GM12872 (cell line): ENCODE measurements at regions not wholly inside any gene's neighbourhood (a gene's known extent, or its start where the extent isn't known, plus 50 kb on each side); places are given as distances from the start of the nearest gene placed in this dataset.

Experiments
- TF ChIP-seq, protein P1 (sequence below): IDR thresholded peaks from 3 replicates; pipeline ENCODE4 v1.5.1; 2011; ENCODE audit warnings: low read depth, mild to moderate bottlenecking, low read length, moderate library complexity; ENCODE audit not compliant: insufficient read depth

DNA sequence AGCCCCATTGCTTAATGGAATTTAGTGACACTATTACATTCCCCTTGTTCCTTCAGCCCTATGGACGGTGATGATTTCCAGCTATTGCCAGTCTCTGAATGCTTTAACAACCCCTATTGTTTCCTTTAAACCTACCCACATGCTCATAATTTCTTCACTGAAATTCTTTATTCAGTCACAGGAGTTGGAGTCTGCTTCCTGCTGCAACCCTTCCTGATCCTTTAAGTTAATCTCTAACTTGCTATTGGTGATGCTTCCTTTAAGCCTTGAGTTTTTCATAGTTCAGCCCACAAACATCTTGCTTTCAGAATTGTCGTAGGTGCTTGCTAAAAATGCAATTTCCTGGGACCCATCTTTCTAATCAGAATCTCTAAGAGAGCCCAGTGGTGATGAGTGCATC is 66.3 kb upstream of the TNFAIP3 start:
- TF ChIP-seq, protein P1, sequence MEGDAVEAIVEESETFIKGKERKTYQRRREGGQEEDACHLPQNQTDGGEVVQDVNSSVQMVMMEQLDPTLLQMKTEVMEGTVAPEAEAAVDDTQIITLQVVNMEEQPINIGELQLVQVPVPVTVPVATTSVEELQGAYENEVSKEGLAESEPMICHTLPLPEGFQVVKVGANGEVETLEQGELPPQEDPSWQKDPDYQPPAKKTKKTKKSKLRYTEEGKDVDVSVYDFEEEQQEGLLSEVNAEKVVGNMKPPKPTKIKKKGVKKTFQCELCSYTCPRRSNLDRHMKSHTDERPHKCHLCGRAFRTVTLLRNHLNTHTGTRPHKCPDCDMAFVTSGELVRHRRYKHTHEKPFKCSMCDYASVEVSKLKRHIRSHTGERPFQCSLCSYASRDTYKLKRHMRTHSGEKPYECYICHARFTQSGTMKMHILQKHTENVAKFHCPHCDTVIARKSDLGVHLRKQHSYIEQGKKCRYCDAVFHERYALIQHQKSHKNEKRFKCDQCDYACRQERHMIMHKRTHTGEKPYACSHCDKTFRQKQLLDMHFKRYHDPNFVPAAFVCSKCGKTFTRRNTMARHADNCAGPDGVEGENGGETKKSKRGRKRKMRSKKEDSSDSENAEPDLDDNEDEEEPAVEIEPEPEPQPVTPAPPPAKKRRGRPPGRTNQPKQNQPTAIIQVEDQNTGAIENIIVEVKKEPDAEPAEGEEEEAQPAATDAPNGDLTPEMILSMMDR, result no peak

DNA sequence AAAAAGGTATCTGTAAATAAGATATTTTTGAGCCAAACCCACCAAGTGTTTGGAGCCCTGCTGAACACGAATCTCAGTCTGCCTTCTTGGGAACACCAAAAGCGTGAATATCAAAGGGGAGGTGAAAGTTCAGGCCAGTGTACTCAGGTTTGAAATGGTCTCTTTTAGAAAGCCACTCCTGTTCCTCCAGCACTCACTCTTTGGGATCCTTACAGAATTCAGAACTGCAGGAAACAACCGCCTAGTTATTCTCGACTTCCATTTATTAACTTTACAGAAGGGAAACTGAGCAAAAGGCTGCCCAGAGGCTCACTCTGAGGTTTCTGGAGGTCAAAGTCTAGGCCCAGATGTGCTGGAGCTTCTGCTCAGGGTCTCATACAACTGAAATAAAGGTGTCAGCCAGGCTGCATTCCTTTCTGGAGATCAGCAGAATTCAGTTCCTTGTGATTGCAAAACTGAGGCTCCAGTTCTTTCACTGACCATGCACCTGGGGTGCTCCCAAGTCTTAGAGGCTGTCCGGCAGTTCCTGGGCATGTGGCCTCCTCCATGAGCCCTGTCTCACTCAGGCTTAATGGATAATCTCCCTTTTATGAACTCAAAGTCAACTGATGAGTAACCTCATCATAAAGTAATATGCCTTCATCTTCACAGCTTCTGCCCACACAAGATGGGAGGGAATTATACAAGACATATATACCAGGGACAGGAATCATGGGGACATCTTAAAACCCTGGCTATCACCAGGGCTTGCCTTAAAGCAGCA is 65.5 kb upstream of the TNFAIP3 start:
- TF ChIP-seq, protein P1, result no peak

DNA sequence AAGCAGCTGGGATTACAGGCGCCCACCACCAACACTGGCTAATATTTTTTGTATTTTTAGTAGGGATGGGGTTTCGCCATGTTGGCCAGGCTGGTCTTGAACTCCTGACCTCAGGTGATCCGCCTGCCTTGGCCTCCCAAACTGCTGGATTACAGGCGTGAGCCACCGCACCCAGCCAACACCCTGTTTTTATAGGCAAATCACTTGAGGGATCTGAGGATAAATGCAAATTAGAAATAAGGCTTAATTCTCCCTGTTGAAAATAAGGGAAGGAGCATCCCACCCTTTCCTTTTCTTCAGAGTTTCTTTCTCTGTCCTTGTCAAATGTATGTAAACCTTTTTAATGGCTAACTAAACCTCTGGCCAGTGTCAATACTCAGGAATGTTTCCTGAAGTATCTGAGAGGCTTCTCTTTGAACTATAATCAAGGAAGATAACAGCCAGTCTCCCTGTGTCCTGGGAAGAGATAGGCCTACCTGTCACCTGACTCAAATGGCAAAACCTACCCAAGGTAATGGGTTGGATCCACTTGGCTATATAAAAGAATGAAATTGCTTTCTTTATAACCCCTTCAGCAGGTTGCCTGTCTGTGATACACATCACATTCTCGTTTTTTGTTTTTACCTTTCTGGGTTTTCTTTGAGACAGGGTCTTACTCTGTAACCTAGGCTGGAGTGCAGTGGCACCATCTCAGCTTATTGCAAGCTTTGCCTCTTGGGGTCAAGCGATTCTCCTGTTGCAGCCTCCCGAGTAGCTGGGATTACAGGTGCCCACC is 64.5 kb upstream of the TNFAIP3 start:
- TF ChIP-seq, protein P1, result no peak

GRCh38 chr6:137804637-137805036 is 62.4 kb upstream of the TNFAIP3 start:
- TF ChIP-seq, protein P1, result no peak

DNA sequence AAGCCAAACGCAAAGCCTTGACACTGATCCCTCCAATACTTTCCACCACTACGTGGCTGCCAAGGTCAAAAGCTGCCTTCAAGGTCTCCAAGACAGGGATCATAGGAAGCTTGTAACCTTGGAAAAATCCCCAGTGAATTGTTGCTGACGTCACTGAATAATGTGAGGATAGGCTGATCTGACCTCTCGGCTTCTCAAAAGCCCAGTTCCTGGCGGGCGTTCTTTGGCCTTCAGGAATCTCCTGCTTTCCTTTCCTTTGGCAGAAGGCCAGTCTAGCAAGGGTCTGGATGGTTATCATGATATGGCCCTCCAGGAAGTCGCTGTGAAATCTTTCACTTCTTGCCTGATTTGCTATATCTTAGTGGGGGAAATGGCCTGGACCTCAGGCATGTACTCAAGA is 61.4 kb upstream of the TNFAIP3 start:
- TF ChIP-seq, protein P1, result no peak

DNA sequence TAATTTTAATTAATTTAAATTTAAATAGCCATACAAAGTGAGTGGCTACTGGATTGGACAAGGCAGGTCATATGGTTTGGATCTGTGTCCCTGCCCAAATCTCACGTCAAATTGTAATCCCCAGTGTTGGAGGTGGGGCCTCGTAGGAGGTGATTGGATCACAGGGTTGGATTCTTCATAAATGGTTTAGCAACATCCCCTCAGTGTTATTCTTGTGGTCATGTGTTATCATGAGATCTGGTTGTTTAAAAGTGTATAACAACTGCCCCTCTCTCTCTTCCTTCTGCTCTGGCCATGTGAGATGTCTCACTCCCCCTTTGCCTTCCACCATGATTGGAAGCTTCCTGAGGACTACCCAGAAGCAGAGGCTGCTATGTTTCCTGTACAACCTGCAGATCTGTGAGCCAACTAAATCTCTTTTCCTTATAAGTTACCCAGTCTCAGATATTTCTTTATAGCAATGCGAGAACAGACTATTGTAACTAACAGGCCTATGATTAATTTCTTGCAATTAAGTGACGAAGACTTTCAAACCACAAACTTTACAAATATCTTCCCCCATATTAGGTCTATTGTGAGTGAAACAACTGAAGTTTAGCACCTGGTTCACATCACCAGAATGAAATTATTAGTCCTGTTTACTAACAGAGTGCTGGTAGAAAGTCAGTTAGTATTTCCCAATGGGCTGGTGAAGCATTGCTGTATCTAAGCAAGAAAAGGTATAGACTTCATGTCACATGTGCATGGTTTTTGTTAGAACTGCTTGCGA is 60.0 kb upstream of the TNFAIP3 start:
- TF ChIP-seq, protein P1, result no peak

GRCh38 chr6:137808191-137808590 is 58.9 kb upstream of the TNFAIP3 start:
- TF ChIP-seq, protein P1, result no peak
